ENCODE measurements at regions not wholly inside any gene's neighbourhood (a gene's known extent, or its start where the extent isn't known, plus 50 kb on each side); places are given as distances from the start of the nearest gene placed in this dataset.

GRCh38 chr13:77381059-77381458 is 54.2 kb upstream of the MYCBP2 start:
- BruUV-seq (replicated peaks): no TSS peak
- in situ Hi-C loops (cut with MboI): no loop called here
- 20% methylated on average over 1 of the region's 1 CpG for WGBS (ENCODE audit: insufficient coverage, low coverage, missing lambda C conversion rate)
- no peak overlapping the region for H3K27ac ChIP-seq (ENCODE audit: extremely low read depth, low read depth, low read length)
- H3K27me3 ChIP-seq (ENCODE audit: control insufficient read depth in 2 of 2, insufficient read depth in 2 of 2, low read length in 2 of 2): no peaks in the 10 kb centered on the region
- H3K36me3 ChIP-seq (ENCODE audit: control insufficient read depth, insufficient read depth, low read length): no peaks in the 10 kb centered on the region
- H3K79me2 ChIP-seq (ENCODE audit: control insufficient read depth, insufficient read depth, low read length): no peaks in the 10 kb centered on the region
- H2AFZ ChIP-seq (ENCODE audit: low read depth, low read length): no peak overlapping the region
- CTCF ChIA-PET (ENCODE audit: low intra/inter-chr PET ratio): no interaction called here
- no peaks in the 10 kb centered on the region; a peak in 1 of 5 replicates for H3K4me1 ChIP-seq (replicated peaks in 1 of 2; ENCODE audit: control insufficient read depth in 2 of 2, insufficient read depth in 2 of 2, low read length in 2 of 2)
- intact Hi-C loops (cut with micrococcal nuclease): no loop called here
- no peaks in the 10 kb centered on the region for H3K9me3 ChIP-seq (replicated peaks; ENCODE audit: control insufficient read depth, insufficient read depth, low read depth, low read length)
- no peak for TF ChIP-seq CAMTA2 (CRISPR knock-in tag; conservative IDR thresholded peaks at IDR 0.05)
- no peak for TF ChIP-seq CCNT2 (IDR thresholded peaks at IDR 0.05; ENCODE audit: borderline replicate concordance, extremely low read depth, insufficient read length, low read depth, low read length)
- ATAC-seq (no peak), FAIRE-seq (no peak), DNase-seq (ENCODE audit: extremely low read depth in 1 of 4, low spot score in 3 of 4) (no peak)
- no peak overlapping the region for H3K4me3 ChIP-seq
- H3K9me1 ChIP-seq (ENCODE audit: control insufficient read depth, insufficient read depth, low read length): no peaks in the 10 kb centered on the region
- no peak overlapping the region for H3K9ac ChIP-seq (ENCODE audit: insufficient read depth in 1 of 2, low read depth in 2 of 2, low read length in 2 of 2)
- no peaks in the 10 kb centered on the region for H4K20me1 ChIP-seq (replicated peaks; ENCODE audit: control insufficient read depth, insufficient read depth, low read length)
- POLR2A ChIA-PET: no interaction called here
- no peak overlapping the region for H3K4me2 ChIP-seq (ENCODE audit: insufficient read depth, low read length)

GRCh38 chr13:77379508-77379907 is 52.6 kb upstream of the MYCBP2 start:
- Histone ChIP-seq H3K79me2 (ENCODE audit: control insufficient read depth, insufficient read depth, low read length) (no peaks in the 10 kb centered on the region), H3K4me1 (replicated peaks in 1 of 2; ENCODE audit: control insufficient read depth in 2 of 2, insufficient read depth in 2 of 2, low read length in 2 of 2) (no peaks in the 10 kb centered on the region; a peak in 1 of 5 replicates), H3K4me3 (no peak overlapping the region), H3K27me3 (ENCODE audit: control insufficient read depth in 2 of 2, insufficient read depth in 2 of 2, low read length in 2 of 2) (no peaks in the 10 kb centered on the region), H4K20me1 (replicated peaks; ENCODE audit: control insufficient read depth, insufficient read depth, low read length) (no peaks in the 10 kb centered on the region), H3K27ac (ENCODE audit: extremely low read depth, low read depth, low read length) (no peak overlapping the region), H3K36me3 (ENCODE audit: control insufficient read depth, insufficient read depth, low read length) (no peaks in the 10 kb centered on the region), H3K9me3 (replicated peaks; ENCODE audit: control insufficient read depth, insufficient read depth, low read depth, low read length) (no peaks in the 10 kb centered on the region), H3K9me1 (ENCODE audit: control insufficient read depth, insufficient read depth, low read length) (no peaks in the 10 kb centered on the region), H3K4me2 (ENCODE audit: insufficient read depth, low read length) (no peak overlapping the region), H2AFZ (ENCODE audit: low read depth, low read length) (no peak overlapping the region), H3K9ac (ENCODE audit: insufficient read depth in 1 of 2, low read depth in 2 of 2, low read length in 2 of 2) (no peak overlapping the region)
- ChIA-PET CTCF (ENCODE audit: low intra/inter-chr PET ratio) (no interaction called here), POLR2A (interaction anchor here (0.6 kb wide), 1 partner anchor 55 kb away, joined by 3 read pairs; no protein-coding TSS in a partner anchor)
- WGBS (ENCODE audit: insufficient coverage, low coverage, missing lambda C conversion rate): 0% methylated on average over 2 of the region's 2 CpGs
- intact Hi-C loops (cut with micrococcal nuclease): no loop called here
- no TSS peak for BruUV-seq (replicated peaks)
- DNase-seq (ENCODE audit: extremely low read depth in 1 of 4, low spot score in 3 of 4) (no peak), ATAC-seq (no peak), FAIRE-seq (no peak)
- in situ Hi-C loops (cut with MboI): no loop called here
- TF ChIP-seq ARID2 (IDR thresholded peaks at IDR 0.05) (no peak), CREB1 (IDR thresholded peaks at IDR 0.05) (no peak), CREB1 (CRISPR knock-in tag; IDR thresholded peaks at IDR 0.05) (no peak), SMAD1 (IDR thresholded peaks at IDR 0.05; ENCODE audit: low read depth, low read length, partially characterized antibody) (no peak), POLR2A (conservative IDR thresholded peaks at IDR 0.05) (no peak), RBM39 (optimal IDR thresholded peaks at IDR 0.05; ENCODE audit: low read depth, low read length) (no peak), ELK3 (CRISPR knock-in tag; IDR thresholded peaks at IDR 0.05) (no peak), ATF7 (IDR thresholded peaks at IDR 0.05) (no peak), CHD1 (IDR thresholded peaks at IDR 0.05; ENCODE audit: low read length) (no peak), ELF4 (CRISPR knock-in tag; IDR thresholded peaks at IDR 0.05) (no peak), ZNF143 (CRISPR knock-in tag; IDR thresholded peaks at IDR 0.05) (no peak), HDGF (IDR thresholded peaks at IDR 0.05) (no peak), ZNF239 (CRISPR knock-in tag; IDR thresholded peaks at IDR 0.05) (no peak), LARP7 (IDR thresholded peaks at IDR 0.05) (no peak), ZNF79 (CRISPR knock-in tag; IDR thresholded peaks at IDR 0.05; ENCODE audit: low read depth) (no peak), FIP1L1 (IDR thresholded peaks at IDR 0.05; ENCODE audit: low read depth, low read length, poor library complexity, severe bottlenecking) (no peak)
- TF ChIP-seq, protein P1, sequence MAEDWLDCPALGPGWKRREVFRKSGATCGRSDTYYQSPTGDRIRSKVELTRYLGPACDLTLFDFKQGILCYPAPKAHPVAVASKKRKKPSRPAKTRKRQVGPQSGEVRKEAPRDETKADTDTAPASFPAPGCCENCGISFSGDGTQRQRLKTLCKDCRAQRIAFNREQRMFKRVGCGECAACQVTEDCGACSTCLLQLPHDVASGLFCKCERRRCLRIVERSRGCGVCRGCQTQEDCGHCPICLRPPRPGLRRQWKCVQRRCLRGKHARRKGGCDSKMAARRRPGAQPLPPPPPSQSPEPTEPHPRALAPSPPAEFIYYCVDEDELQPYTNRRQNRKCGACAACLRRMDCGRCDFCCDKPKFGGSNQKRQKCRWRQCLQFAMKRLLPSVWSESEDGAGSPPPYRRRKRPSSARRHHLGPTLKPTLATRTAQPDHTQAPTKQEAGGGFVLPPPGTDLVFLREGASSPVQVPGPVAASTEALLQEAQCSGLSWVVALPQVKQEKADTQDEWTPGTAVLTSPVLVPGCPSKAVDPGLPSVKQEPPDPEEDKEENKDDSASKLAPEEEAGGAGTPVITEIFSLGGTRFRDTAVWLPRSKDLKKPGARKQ (CRISPR knock-in tag; IDR thresholded peaks at IDR 0.05): no peak

Data from K562 (cell line).